HEK293 (cell line): ENCODE measurements at regions not wholly inside any gene's neighbourhood (a gene's known extent, or its start where the extent isn't known, plus 50 kb on each side); places are given as distances from the start of the nearest gene placed in this dataset.
A peak's percentile ranks its signal among the peaks of the same experiment; 100 is the strongest.

Source experiments
- CTCF ChIA-PET: fragments of 350-600 bp; formaldehyde crosslinking; extraction: SDS; loops from one replicate; lab custom pipeline; 2021; ENCODE audit warnings: antibody characterized with exemption; lab: Yijun Ruan, JAX
- POLR2A ChIA-PET: fragments of 300-600 bp; formaldehyde crosslinking; extraction: SDS; loops from one replicate; lab custom pipeline; 2020; ENCODE audit warnings: antibody characterized with exemption, inconsistent platforms; lab: Yijun Ruan, JAX
- H3K27ac ChIP-seq: fragments of 200-500 bp; sonication (Bioruptor generic); 2 replicates; pipeline ENCODE4 v1.5.1; 2014; ENCODE audit warnings: low read depth, low read length, control low read depth, inconsistent platforms; ENCODE audit errors: extremely low read depth
- H3K36me3 ChIP-seq, 2 experiments: fragments of 200-500 bp in 1 of 2; sonication (Bioruptor generic) in 1 of 2; 1 replicate in 1 of 2; 2 replicates in 1 of 2; pipeline ENCODE4 v1.5.1; 2014 to 2017; ENCODE audit warnings: inconsistent platforms in 2 of 2, low read length in 2 of 2; ENCODE audit not compliant: control insufficient read depth in 2 of 2, insufficient read depth in 1 of 2
- H3K4me1 ChIP-seq: fragments of 200-500 bp; sonication (Bioruptor generic); 2 replicates; pipeline ENCODE4 v1.5.1; 2014; ENCODE audit warnings: mild to moderate bottlenecking, low read length, inconsistent platforms; ENCODE audit not compliant: control insufficient read depth, insufficient read depth
- H3K4me3 ChIP-seq: 2 replicates; pipeline ENCODE4 v1.5.1; 2011; ENCODE audit warnings: low read depth, mild to moderate bottlenecking, control low read depth, low read length, moderate library complexity
- H3K9me3 ChIP-seq: fragments of 200-500 bp; sonication (Bioruptor generic); 2 replicates; pipeline ENCODE4 v1.5.1; 2014; ENCODE audit warnings: low read depth, low read length, inconsistent platforms; ENCODE audit not compliant: control insufficient read depth, insufficient read depth
- ATF2 ChIP-seq: fragments of 450-650 bp; formaldehyde crosslinking; IDR thresholded peaks from 2 replicates; pipeline ENCODE4 v1.5.1; 2016; ENCODE audit warnings: missing biosample characterization, missing genetic modification characterization, low read depth
- ELK4 ChIP-seq: IDR thresholded peaks from 2 replicates; pipeline ENCODE4 v1.6.1; 2011; ENCODE audit warnings: mild to moderate bottlenecking, low read depth, low read length, borderline replicate concordance
- HOXD13 ChIP-seq: sonication (generic); formaldehyde crosslinking; IDR thresholded peaks from 2 replicates; pipeline ENCODE4 v1.8.0; 2022; ENCODE audit warnings: missing genetic modification reagents, borderline replicate concordance
- REST ChIP-seq: fragments of 450-650 bp; formaldehyde crosslinking; IDR thresholded peaks from 2 replicates; pipeline ENCODE4 v1.5.1; 2016; ENCODE audit warnings: missing biosample characterization, missing genetic modification characterization
- SCRT1 ChIP-seq: fragments of 450-650 bp; formaldehyde crosslinking; IDR thresholded peaks from 2 replicates; pipeline ENCODE4 v1.5.1; 2016; ENCODE audit warnings: missing biosample characterization, missing genetic modification characterization, borderline replicate concordance
- TRIM28 ChIP-seq: IDR thresholded peaks from 2 replicates; pipeline ENCODE4 v1.6.1; 2011; ENCODE audit warnings: low read length, control low read depth, borderline replicate concordance
- ZBTB11 ChIP-seq: fragments of 450-650 bp; formaldehyde crosslinking; conservative IDR thresholded peaks from 2 replicates; pipeline ENCODE4 v1.5.1; 2016; ENCODE audit warnings: low read depth, missing biosample characterization, missing genetic modification characterization
- ZBTB17 ChIP-seq: fragments of 450-650 bp; formaldehyde crosslinking; IDR thresholded peaks from 2 replicates; pipeline ENCODE4 v1.5.1; 2016; ENCODE audit warnings: missing biosample characterization, missing genetic modification characterization
- ZBTB26 ChIP-seq: fragments of 450-650 bp; formaldehyde crosslinking; optimal IDR thresholded peaks from 2 replicates; pipeline ENCODE3; 2016; ENCODE audit warnings: missing biosample characterization, mild to moderate bottlenecking, missing genetic modification characterization
- ZBTB8A ChIP-seq: fragments of 450-650 bp; formaldehyde crosslinking; IDR thresholded peaks from 2 replicates; pipeline ENCODE4 v1.5.1; 2016; ENCODE audit warnings: missing biosample characterization, missing genetic modification characterization
- ZIC2 ChIP-seq: fragments of 450-650 bp; formaldehyde crosslinking; IDR thresholded peaks from 2 replicates; pipeline ENCODE4 v1.5.1; 2016; ENCODE audit warnings: missing biosample characterization, missing genetic modification characterization
- ZNF138 ChIP-seq: fragments of 450-650 bp; formaldehyde crosslinking; IDR thresholded peaks from 2 replicates; pipeline ENCODE4 v1.5.1; 2016; ENCODE audit warnings: missing biosample characterization, missing genetic modification characterization, borderline replicate concordance
- ZNF37A ChIP-seq: fragments of 450-650 bp; IDR thresholded peaks from 2 replicates; pipeline ENCODE4 v1.5.1; 2018; ENCODE audit warnings: missing biosample characterization, missing genetic modification characterization
- ZNF513 ChIP-seq: fragments of 450-650 bp; IDR thresholded peaks from 2 replicates; pipeline ENCODE4 v1.5.1; 2018; ENCODE audit warnings: missing biosample characterization, missing genetic modification characterization
- ZNF571 ChIP-seq: fragments of 450-650 bp; formaldehyde crosslinking; IDR thresholded peaks from 2 replicates; pipeline ENCODE4 v1.5.0; 2017; ENCODE audit warnings: missing biosample characterization, missing genetic modification characterization
- ZNF785 ChIP-seq: fragments of 450-650 bp; formaldehyde crosslinking; IDR thresholded peaks from 2 replicates; pipeline ENCODE4 v1.5.1; 2016; ENCODE audit warnings: missing biosample characterization, missing genetic modification characterization
- ZNF830 ChIP-seq: fragments of 450-650 bp; IDR thresholded peaks from 2 replicates; pipeline ENCODE4 v1.5.0; 2018; ENCODE audit warnings: missing biosample characterization, missing genetic modification characterization, low read depth, mild to moderate bottlenecking, moderate library complexity
- ZSCAN4 ChIP-seq: fragments of 450-650 bp; formaldehyde crosslinking; IDR thresholded peaks from 2 replicates; pipeline ENCODE4 v1.5.1; 2017; ENCODE audit warnings: missing biosample characterization, missing genetic modification characterization

- H3K4me1 ChIP-seq: peaks cover 6% of the 10 kb centered on the region; the same call in 1 of the 2 replicates
- POLR2A ChIA-PET: interaction anchor here (1.1 to 2.6 kb wide), 4 partner anchors 15 to 319 kb away, joined by 3 to 26 read pairs (median 4); partner anchors contain the start of gene FOXD2
- H3K36me3 ChIP-seq: no peaks in the 10 kb centered on the region
- no peaks in the 10 kb centered on the region for H3K9me3 ChIP-seq
- CTCF ChIA-PET: interaction anchor here (0.6 to 10.3 kb wide), 17 partner anchors 10 to 327 kb away, joined by 3 to 120 read pairs (median 4); partner anchors contain the start of gene FOXD2
- H3K4me3 ChIP-seq: no peak overlapping the region
- TF ChIP-seq ZBTB17 (no peak), ELK4 (no peak)
- peak overlapping the region; percentile 77; the same call in 1 of the 2 replicates for H3K27ac ChIP-seq
These were observed 270.8 kb downstream of the FOXD2 start for GRCh38 chr1:47708658-47709018.

- H3K4me3 ChIP-seq: peak overlapping the region; percentile 29
- H3K36me3 ChIP-seq: no peaks in the 10 kb centered on the region
- ChIA-PET CTCF (interaction anchor here (0.6 to 10.3 kb wide), 23 partner anchors 10 to 330 kb away, joined by 3 to 120 read pairs (median 4); partner anchors contain the start of gene FOXD2), POLR2A (interaction anchor here (1.1 to 2.6 kb wide), 3 partner anchors 272 to 320 kb away, joined by 3 to 26 read pairs (median 3); partner anchors contain the start of gene FOXD2)
- no peaks in the 10 kb centered on the region for H3K9me3 ChIP-seq
- peaks cover 6% of the 10 kb centered on the region; the same call in 1 of the 2 replicates for H3K4me1 ChIP-seq
- H3K27ac ChIP-seq: peak overlapping the region; percentile 77
- TF ChIP-seq ZNF830: no peak
- no peak for TF ChIP-seq HOXD13 (CRISPR knock-in tag)
- TF ChIP-seq TRIM28: no peak
- TF ChIP-seq ZNF37A: no peak
- TF ChIP-seq SCRT1: no peak
- no peak for TF ChIP-seq ZNF138 (tag by site-specific recombination)
- TF ChIP-seq ZNF571 (tag by site-specific recombination): no peak
- TF ChIP-seq ZSCAN4 (tag by site-specific recombination): 0 out of 2 replicates have a peak, but pooled peaks have one; percentile 34
- TF ChIP-seq ZNF513 (tag by site-specific recombination): peak; percentile 5; the same call in 1 of the 2 replicates
- peak; percentile 91 for TF ChIP-seq ZBTB8A (tag by site-specific recombination)
- TF ChIP-seq ZBTB26 (tag by site-specific recombination): peak; percentile 98
- peak; percentile 37; the same call in 1 of the 2 replicates for TF ChIP-seq ZBTB11 (tag by site-specific recombination)
- TF ChIP-seq REST (tag by site-specific recombination): no peak
- no peak for TF ChIP-seq ATF2 (tag by site-specific recombination)
- TF ChIP-seq ZIC2 (tag by site-specific recombination): peak; percentile 52
- no peak for TF ChIP-seq ZNF785
These were observed 271.4 kb downstream of the FOXD2 start for GRCh38 chr1:47709019-47709871.
